Effector memory CD4-positive, alpha-beta T cell (primary cell): ENCODE measurements at regions not wholly inside any gene's neighbourhood (a gene's known extent, or its start where the extent isn't known, plus 50 kb on each side); places are given as distances from the start of the nearest gene placed in this dataset.

Source experiments
- DNase-seq, 3 donors: peaks; one replicate each; pipeline ENCODE4 v3.0.0-alpha.2; 2020
- H3K27ac ChIP-seq: 2 replicates; pipeline ENCODE4 v1.7.0; 2013; ENCODE audit warnings: mild to moderate bottlenecking, low read length, moderate library complexity; ENCODE audit not compliant: insufficient read depth, poor library complexity, severe bottlenecking
- H3K27me3 ChIP-seq: replicated peaks from 2 replicates; pipeline ENCODE4 v1.7.0; 2013; ENCODE audit warnings: mild to moderate bottlenecking, low read length; ENCODE audit not compliant: insufficient read depth, control insufficient read depth, poor library complexity, severe bottlenecking
- H3K36me3 ChIP-seq: 2 replicates; pipeline ENCODE4 v1.7.0; 2013; ENCODE audit warnings: mild to moderate bottlenecking, low read length, moderate library complexity; ENCODE audit not compliant: control insufficient read depth, insufficient read depth
- H3K4me1 ChIP-seq: 2 replicates; pipeline ENCODE4 v1.7.0; 2013; ENCODE audit warnings: low read length, mild to moderate bottlenecking; ENCODE audit not compliant: control insufficient read depth, insufficient read depth, poor library complexity, severe bottlenecking
- H3K4me3 ChIP-seq: 2 replicates; pipeline ENCODE4 v1.7.0; 2013; ENCODE audit warnings: low read length, low read depth, mild to moderate bottlenecking; ENCODE audit not compliant: insufficient read depth, poor library complexity, severe bottlenecking
- H3K9me3 ChIP-seq: 2 replicates; pipeline ENCODE4 v1.7.0; 2013; ENCODE audit warnings: mild to moderate bottlenecking, low read length, moderate library complexity; ENCODE audit not compliant: control insufficient read depth

- Histone ChIP-seq H3K4me1 (no peaks in the 10 kb centered on the region), H3K27me3 (no peaks in the 10 kb centered on the region), H3K4me3 (no peak overlapping the region), H3K27ac (no peak overlapping the region), H3K9me3 (no peaks in the 10 kb centered on the region), H3K36me3 (no peaks in the 10 kb centered on the region)
- DNase-seq, result no peak
Measured at GRCh38 chr10:3588346-3588745, 196.7 kb downstream of the KLF6 start.

DNA sequence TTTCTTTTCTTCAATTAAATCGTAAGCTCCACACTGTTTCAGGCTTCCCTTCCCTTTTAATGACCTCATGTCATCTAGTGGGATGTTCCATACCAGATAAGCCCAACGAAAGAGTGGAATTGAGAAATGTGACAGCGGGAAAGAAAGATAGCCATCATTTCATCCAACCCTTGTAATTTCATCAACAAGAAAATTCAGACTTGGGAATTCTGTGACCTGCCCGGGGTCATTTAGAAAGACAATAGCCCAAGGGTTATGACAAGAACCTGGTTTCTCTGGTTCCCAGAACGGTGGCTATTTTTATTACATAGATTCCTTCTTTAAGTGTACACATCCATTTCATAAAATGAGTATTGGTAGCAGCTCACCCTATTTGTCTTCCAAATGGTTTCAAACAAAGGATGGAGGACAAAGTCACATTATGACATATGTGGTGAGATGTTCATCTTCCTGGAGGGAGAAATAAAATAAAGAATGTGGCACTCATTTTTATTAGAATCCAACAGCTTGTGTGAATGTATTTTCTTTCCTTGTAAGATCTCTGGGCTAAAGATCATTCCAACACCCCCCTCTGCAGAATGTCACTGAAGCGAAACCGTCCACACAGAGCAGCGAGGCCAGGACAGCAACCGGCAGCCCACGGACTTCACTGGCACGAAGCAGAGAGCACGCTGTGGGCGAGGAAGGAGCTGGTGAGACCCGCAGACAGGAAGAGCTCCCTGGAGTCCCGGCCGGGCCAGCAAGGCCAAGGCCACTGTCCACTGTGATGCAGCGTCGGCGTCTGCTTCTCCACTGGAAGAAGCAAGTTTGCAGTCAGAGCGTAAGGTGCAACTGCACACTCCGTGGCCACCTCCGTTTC, 199.9 kb downstream of the KLF6 start:
- no peak overlapping the region for H3K4me3 ChIP-seq

DNA sequence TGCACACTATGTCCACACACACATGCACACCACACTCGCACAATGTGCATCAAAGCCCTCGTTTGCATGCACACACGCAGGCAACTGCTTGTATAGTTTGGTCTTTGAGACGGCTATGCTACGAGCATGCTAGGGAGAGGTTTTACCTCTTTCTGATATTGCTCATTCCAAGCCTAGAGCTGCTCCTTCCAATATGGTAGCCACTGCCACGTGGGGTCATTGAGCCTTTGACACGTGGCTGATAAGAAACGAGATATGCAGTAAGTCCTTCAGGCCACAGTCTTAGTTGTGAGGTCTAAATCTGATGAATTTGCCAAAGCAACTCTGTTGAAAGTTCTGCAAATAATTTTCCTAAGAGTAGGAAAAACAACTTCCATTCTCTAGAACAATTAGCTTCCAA, 204.4 kb downstream of the KLF6 start:
- no peak for DNase-seq
- Histone ChIP-seq H3K4me3 (no peak overlapping the region), H3K4me1 (no peaks in the 10 kb centered on the region), H3K27ac (no peak overlapping the region), H3K9me3 (no peaks in the 10 kb centered on the region), H3K36me3 (no peaks in the 10 kb centered on the region), H3K27me3 (no peaks in the 10 kb centered on the region)

More for the DNA sequence above, 199.9 kb downstream of the KLF6 start:
- Histone ChIP-seq H3K9me3 (no peaks in the 10 kb centered on the region), H3K27ac (no peak overlapping the region), H3K27me3 (no peaks in the 10 kb centered on the region), H3K4me1 (no peaks in the 10 kb centered on the region), H3K36me3 (no peaks in the 10 kb centered on the region)
- DNase-seq, result no peak

GRCh38 chr10:3579845-3580244, 205.2 kb downstream of the KLF6 start:
- no peaks in the 10 kb centered on the region for H3K36me3 ChIP-seq
- no peak overlapping the region for H3K4me3 ChIP-seq
- no peaks in the 10 kb centered on the region for H3K4me1 ChIP-seq
- no peaks in the 10 kb centered on the region for H3K9me3 ChIP-seq
- no peak for DNase-seq
- H3K27ac ChIP-seq, result no peak overlapping the region
- no peaks in the 10 kb centered on the region for H3K27me3 ChIP-seq

DNA sequence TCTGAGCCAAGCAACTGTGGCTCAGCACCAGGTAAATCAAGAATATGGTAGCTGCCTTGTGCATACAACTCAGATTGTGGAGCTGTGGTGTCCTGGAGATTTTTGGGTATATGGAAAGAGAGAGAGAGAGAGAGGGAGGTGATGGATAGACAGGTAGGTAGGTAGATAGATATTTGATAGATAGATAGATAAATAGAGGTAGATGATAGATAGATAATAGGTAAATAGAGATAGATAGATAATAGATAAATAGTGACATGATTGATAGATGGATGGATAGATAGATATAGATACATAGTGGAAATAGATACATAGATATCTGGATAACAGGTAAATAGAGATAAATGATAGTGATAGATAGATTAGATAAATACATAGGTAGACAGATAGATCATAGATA, 206.3 kb downstream of the KLF6 start:
- no peaks in the 10 kb centered on the region for H3K27me3 ChIP-seq
- H3K27ac ChIP-seq, result no peak overlapping the region
- no peaks in the 10 kb centered on the region for H3K9me3 ChIP-seq
- H3K36me3 ChIP-seq, result no peaks in the 10 kb centered on the region
- H3K4me3 ChIP-seq, result no peak overlapping the region
- no peaks in the 10 kb centered on the region for H3K4me1 ChIP-seq
- no peak for DNase-seq

- H3K4me1 ChIP-seq, result no peaks in the 10 kb centered on the region
- no peaks in the 10 kb centered on the region for H3K36me3 ChIP-seq
- no peak for DNase-seq
- no peaks in the 10 kb centered on the region for H3K9me3 ChIP-seq
- no peaks in the 10 kb centered on the region for H3K27me3 ChIP-seq
- H3K27ac ChIP-seq, result no peak overlapping the region
- no peak overlapping the region for H3K4me3 ChIP-seq
Measured at GRCh38 chr10:3578159-3578558, 206.8 kb downstream of the KLF6 start.

DNA sequence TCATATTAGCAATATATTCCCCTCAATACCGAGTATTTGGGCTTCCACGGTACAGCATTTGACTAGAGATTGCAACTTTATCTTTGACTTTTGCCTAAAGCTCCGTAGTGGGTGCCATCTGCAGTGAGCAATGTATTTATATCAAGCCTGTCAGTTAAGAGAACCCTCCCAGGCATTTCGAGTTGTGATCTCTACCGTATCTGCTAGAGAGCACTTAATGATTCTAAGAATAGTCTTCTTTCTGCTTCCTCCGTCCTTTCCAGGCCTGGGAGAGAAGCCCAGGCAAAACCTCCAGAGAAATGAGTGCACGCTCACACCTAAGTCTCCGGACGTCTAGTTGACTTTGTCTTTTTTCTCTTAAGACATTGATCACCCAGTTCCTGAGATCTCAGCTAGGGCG, 210.6 kb downstream of the KLF6 start:
- no peak overlapping the region for H3K4me3 ChIP-seq
- no peaks in the 10 kb centered on the region for H3K36me3 ChIP-seq
- no peak for DNase-seq
- H3K4me1 ChIP-seq, result no peaks in the 10 kb centered on the region
- H3K9me3 ChIP-seq, result no peaks in the 10 kb centered on the region
- H3K27ac ChIP-seq, result no peak overlapping the region
- H3K27me3 ChIP-seq, result no peaks in the 10 kb centered on the region

DNA sequence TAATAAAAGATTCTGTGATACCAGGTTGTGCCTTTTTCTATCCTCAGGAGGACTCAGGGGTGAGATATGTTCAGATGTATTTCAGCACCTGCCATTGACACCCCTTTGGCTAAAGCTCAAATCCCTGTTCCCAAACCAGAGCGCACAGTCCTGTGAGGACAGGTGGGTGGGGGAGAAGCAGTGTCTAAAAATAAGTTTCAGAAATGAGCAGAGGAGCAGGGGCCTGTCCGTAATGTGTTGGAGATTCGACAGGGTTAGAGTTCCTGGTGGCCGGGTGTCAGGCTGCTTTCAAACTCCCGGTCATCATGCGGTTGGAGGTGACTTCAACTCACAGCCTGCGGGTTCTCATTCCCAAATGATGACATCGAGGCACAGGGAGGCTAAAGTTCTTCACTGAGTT, 211.5 kb downstream of the KLF6 start:
- Histone ChIP-seq H3K9me3 (no peaks in the 10 kb centered on the region), H3K4me1 (no peaks in the 10 kb centered on the region), H3K36me3 (no peaks in the 10 kb centered on the region), H3K27ac (no peak overlapping the region), H3K4me3 (no peak overlapping the region), H3K27me3 (no peaks in the 10 kb centered on the region)
- no peak for DNase-seq

- no peak overlapping the region for H3K27ac ChIP-seq
- no peaks in the 10 kb centered on the region for H3K27me3 ChIP-seq
- no peaks in the 10 kb centered on the region for H3K4me1 ChIP-seq
- DNase-seq, result no peak
- H3K4me3 ChIP-seq, result no peak overlapping the region
- H3K36me3 ChIP-seq, result no peaks in the 10 kb centered on the region
- H3K9me3 ChIP-seq, result no peaks in the 10 kb centered on the region
Measured at GRCh38 chr10:3571310-3571825, 213.6 kb downstream of the KLF6 start.

DNA sequence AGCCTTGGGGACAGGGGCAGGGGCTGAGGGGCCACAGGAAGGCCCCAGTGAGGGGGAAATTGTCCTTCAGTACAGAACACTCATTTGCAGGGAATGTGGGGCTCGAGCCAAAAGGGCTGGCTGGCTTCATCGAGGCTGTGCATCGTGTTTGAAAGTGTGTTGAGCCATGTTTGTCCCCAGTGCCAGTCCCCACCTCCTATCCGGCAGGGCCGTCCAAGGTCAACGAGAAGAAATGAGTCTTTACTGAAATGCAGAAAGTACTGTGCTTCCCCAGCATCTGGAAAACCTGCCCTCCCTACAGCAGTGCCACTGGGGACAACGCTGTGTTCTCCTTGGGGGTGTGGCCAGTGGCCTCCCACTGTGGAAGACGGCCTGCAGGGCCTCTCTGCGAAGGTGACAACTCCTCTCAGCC, 214.1 kb downstream of the KLF6 start:
- Histone ChIP-seq H3K4me3 (no peak overlapping the region), H3K36me3 (no peaks in the 10 kb centered on the region), H3K27ac (no peak overlapping the region), H3K27me3 (no peaks in the 10 kb centered on the region), H3K4me1 (no peaks in the 10 kb centered on the region), H3K9me3 (no peaks in the 10 kb centered on the region)
- DNase-seq, result no peak
